Putamen (tissue), 1 donor: ENCODE measurements at regions not wholly inside any gene's neighbourhood (a gene's known extent, or its start where the extent isn't known, plus 50 kb on each side); places are given as distances from the start of the nearest gene placed in this dataset.

Experiments used
- DNase-seq: peaks from one replicate; pipeline ENCODE4 v3.0.0-alpha.2; 2016; ENCODE audit warnings: low spot score

- no peak for DNase-seq
Observed at GRCh38 chr9:88229434-88229833, 91.2 kb upstream of the SPATA31C2 start.

- DNase-seq = no peak
Observed at GRCh38 chr9:88224938-88225337, 86.7 kb upstream of the SPATA31C2 start.

- no peak for DNase-seq
Observed at GRCh38 chr9:88221105-88221504, 82.8 kb upstream of the SPATA31C2 start.

GRCh38 chr9:88220652-88221051 lies 82.4 kb upstream of the SPATA31C2 start:
- DNase-seq = no peak

GRCh38 chr9:88219601-88220000 lies 81.3 kb upstream of the SPATA31C2 start:
- DNase-seq = no peak

- no peak for DNase-seq
Observed at GRCh38 chr9:88218726-88219125, 80.5 kb upstream of the SPATA31C2 start.

GRCh38 chr9:88216126-88216995 lies 78.1 kb upstream of the SPATA31C2 start:
- no peak for DNase-seq

GRCh38 chr9:88215196-88216125 lies 77.2 kb upstream of the SPATA31C2 start:
- no peak for DNase-seq

- DNase-seq = no peak
Observed at GRCh38 chr9:88202321-88202720, 64.0 kb upstream of the SPATA31C2 start.

- no peak for DNase-seq
Observed at GRCh38 chr9:88198341-88198807, 60.1 kb upstream of the SPATA31C2 start.

GRCh38 chr9:88197781-88198340 lies 59.6 kb upstream of the SPATA31C2 start:
- no peak for DNase-seq

- DNase-seq = no peak
Observed at GRCh38 chr9:88197016-88197415, 58.7 kb upstream of the SPATA31C2 start.

GRCh38 chr9:88196142-88196790 lies 58.0 kb upstream of the SPATA31C2 start:
- no peak for DNase-seq

GRCh38 chr9:88193766-88194165 lies 55.5 kb upstream of the SPATA31C2 start:
- DNase-seq = no peak

- DNase-seq = no peak
Observed at GRCh38 chr9:88191456-88191855, 53.2 kb upstream of the SPATA31C2 start.

GRCh38 chr9:88189371-88189770 lies 51.1 kb upstream of the SPATA31C2 start:
- no peak for DNase-seq
